Smooth muscle cell (in vitro differentiated cells): ENCODE measurements at regions not wholly inside any gene's neighbourhood (a gene's known extent, or its start where the extent isn't known, plus 50 kb on each side); places are given as distances from the start of the nearest gene placed in this dataset.

Source experiments
- DNase-seq: peaks from one replicate; lab custom pipeline; 2025; ENCODE audit not compliant: unreplicated experiment; lab: John Stamatoyannopoulos, UW
- H2AFZ ChIP-seq: fragments of 200-600 bp; sonication (generic); 2 replicates; pipeline ENCODE4 v1.6.0; 2016; ENCODE audit warnings: antibody characterized with exemption, low read depth, mild to moderate bottlenecking
- H3F3A ChIP-seq: fragments of 200-600 bp; sonication (generic); 2 replicates; pipeline ENCODE4 v1.6.0; 2017; ENCODE audit warnings: antibody characterized with exemption, low read depth
- H3K27ac ChIP-seq: fragments of 200-600 bp; sonication (generic); 2 replicates; pipeline ENCODE4 v1.5.1; 2016; ENCODE audit warnings: low read depth, mild to moderate bottlenecking
- H3K27me3 ChIP-seq: fragments of 200-600 bp; sonication (generic); 2 replicates; pipeline ENCODE4 v1.6.1; 2016; ENCODE audit warnings: low read depth, mild to moderate bottlenecking
- H3K36me3 ChIP-seq: fragments of 200-600 bp; sonication (generic); 2 replicates; pipeline ENCODE4 v1.5.1; 2016; ENCODE audit warnings: low read depth
- H3K4me1 ChIP-seq: fragments of 200-600 bp; sonication (generic); 2 replicates; pipeline ENCODE4 v1.5.1; 2016; ENCODE audit warnings: low read depth
- H3K4me2 ChIP-seq: fragments of 200-600 bp; sonication (generic); 2 replicates; pipeline ENCODE4 v1.6.0; 2016; ENCODE audit warnings: mild to moderate bottlenecking
- H3K4me3 ChIP-seq: fragments of 200-600 bp; sonication (generic); 2 replicates; pipeline ENCODE4 v1.5.1; 2016; ENCODE audit warnings: mild to moderate bottlenecking
- H3K79me2 ChIP-seq: fragments of 200-600 bp; sonication (generic); 2 replicates; pipeline ENCODE4 v1.6.0; 2016; ENCODE audit warnings: low read depth, mild to moderate bottlenecking
- H3K9ac ChIP-seq: fragments of 200-600 bp; sonication (generic); 2 replicates; pipeline ENCODE4 v1.6.0; 2016; ENCODE audit warnings: low read depth
- H3K9me3 ChIP-seq: fragments of 200-600 bp; sonication (generic); replicated peaks from 2 replicates; pipeline ENCODE4 v1.5.1; 2016; ENCODE audit warnings: low read depth
- H4K20me1 ChIP-seq: fragments of 200-600 bp; sonication (generic); 2 replicates; pipeline ENCODE4 v1.6.0; 2016; ENCODE audit warnings: low read depth
- CTCF ChIP-seq: fragments of 200-600 bp; sonication (generic); IDR thresholded peaks from 2 replicates; pipeline ENCODE4 v1.5.1; 2017; ENCODE audit warnings: borderline replicate concordance, mild to moderate bottlenecking, antibody characterized with exemption; ENCODE audit not compliant: insufficient read depth, poor library complexity, severe bottlenecking
- WGBS: methylation state at CpG from one replicate; pipeline ENCODE4 v1.1.7; 2016; ENCODE audit warnings: low lambda C conversion rate; 5-methylcytosine and 5-hydroxymethylcytosine counted together

- 1% methylated on average over 4 of the region's 4 CpGs for WGBS
- DNase-seq = no peak
- H3F3A ChIP-seq = no peaks in the 10 kb centered on the region
- peak; percentile 74 for TF ChIP-seq CTCF
- H3K9ac ChIP-seq = no peak overlapping the region
- H3K9me3 ChIP-seq = no peaks in the 10 kb centered on the region
- H3K4me1 ChIP-seq = no peaks in the 10 kb centered on the region
- no peaks in the 10 kb centered on the region for H4K20me1 ChIP-seq
- H2AFZ ChIP-seq = no peak overlapping the region
- H3K4me2 ChIP-seq = no peak overlapping the region
- H3K36me3 ChIP-seq = no peaks in the 10 kb centered on the region
- H3K79me2 ChIP-seq = no peaks in the 10 kb centered on the region
- H3K27ac ChIP-seq = no peak overlapping the region
- peaks cover 76% of the 10 kb centered on the region for H3K27me3 ChIP-seq
- no peak overlapping the region for H3K4me3 ChIP-seq
These were observed 170.1 kb upstream of the CDH13 start for GRCh38 chr16:82456683-82457082.

GRCh38 chr16:82454566-82454965 is 172.2 kb upstream of the CDH13 start:
- no peak overlapping the region for H3K9ac ChIP-seq
- no peak overlapping the region for H3K4me3 ChIP-seq
- no peak for TF ChIP-seq CTCF
- peaks cover 62% of the 10 kb centered on the region for H3K27me3 ChIP-seq
- H3K27ac ChIP-seq = no peak overlapping the region
- H3K36me3 ChIP-seq = no peaks in the 10 kb centered on the region
- H3K79me2 ChIP-seq = no peaks in the 10 kb centered on the region
- H3F3A ChIP-seq = no peaks in the 10 kb centered on the region
- no peak overlapping the region for H3K4me2 ChIP-seq
- H3K4me1 ChIP-seq = no peaks in the 10 kb centered on the region
- H4K20me1 ChIP-seq = no peaks in the 10 kb centered on the region
- no peak for DNase-seq
- H2AFZ ChIP-seq = no peak overlapping the region
- H3K9me3 ChIP-seq = no peaks in the 10 kb centered on the region
- 79% methylated on average over 6 of the region's 6 CpGs for WGBS

- no peak overlapping the region for H3K9ac ChIP-seq
- no peak for TF ChIP-seq CTCF
- H3K27ac ChIP-seq = no peak overlapping the region
- 88% methylated on average over 4 of the region's 4 CpGs for WGBS
- no peaks in the 10 kb centered on the region for H3K36me3 ChIP-seq
- no peak overlapping the region for H2AFZ ChIP-seq
- H3K4me3 ChIP-seq = no peak overlapping the region
- H3K9me3 ChIP-seq = no peaks in the 10 kb centered on the region
- no peak overlapping the region for H3K4me2 ChIP-seq
- H4K20me1 ChIP-seq = no peaks in the 10 kb centered on the region
- no peaks in the 10 kb centered on the region for H3K79me2 ChIP-seq
- DNase-seq = no peak
- H3F3A ChIP-seq = no peaks in the 10 kb centered on the region
- peaks cover 58% of the 10 kb centered on the region for H3K27me3 ChIP-seq
- no peaks in the 10 kb centered on the region for H3K4me1 ChIP-seq
These were observed 172.6 kb upstream of the CDH13 start for GRCh38 chr16:82454152-82454551.

- Histone ChIP-seq H4K20me1 (no peaks in the 10 kb centered on the region), H3K36me3 (no peaks in the 10 kb centered on the region), H3K4me1 (no peaks in the 10 kb centered on the region), H2AFZ (no peak overlapping the region), H3K79me2 (no peaks in the 10 kb centered on the region), H3K27ac (no peak overlapping the region), H3K4me3 (no peak overlapping the region), H3K9ac (no peak overlapping the region), H3K4me2 (no peak overlapping the region), H3K9me3 (no peaks in the 10 kb centered on the region), H3F3A (no peaks in the 10 kb centered on the region), H3K27me3 (peaks cover 46% of the 10 kb centered on the region)
- TF ChIP-seq CTCF = no peak
- whole genome bisulfite sequencing = 86% methylated on average over 11 of the region's 11 CpGs
- no peak for DNase-seq
These were observed 174.6 kb upstream of the CDH13 start for GRCh38 chr16:82452004-82452756.
